HFFc6 (cell line): ENCODE measurements at regions not wholly inside any gene's neighbourhood (a gene's known extent, or its start where the extent isn't known, plus 50 kb on each side); places are given as distances from the start of the nearest gene placed in this dataset.

Experiments
- DNase-seq: peaks from one replicate; pipeline ENCODE4 v3.0.0-alpha.2; 2018
- H3K27ac Mint-ChIP-seq: 2 replicates; pipeline ENCODE4 v1.8.0; 2020; ENCODE audit warnings: mild to moderate bottlenecking, mixed read lengths
- H3K27me3 Mint-ChIP-seq: 2 replicates; pipeline ENCODE4 v1.8.0; 2021; ENCODE audit warnings: mild to moderate bottlenecking, moderate library complexity, mixed read lengths; ENCODE audit not compliant: insufficient read depth
- H3K36me3 Mint-ChIP-seq: 2 replicates; pipeline ENCODE4 v1.8.0; 2021; ENCODE audit warnings: low read depth, mixed read lengths
- H3K4me1 Mint-ChIP-seq: 2 replicates; pipeline ENCODE4 v1.8.0; 2020; ENCODE audit warnings: low read depth, mixed read lengths
- H3K4me3 Mint-ChIP-seq: 2 replicates; pipeline ENCODE4 v1.8.0; 2020; ENCODE audit warnings: mild to moderate bottlenecking, moderate library complexity, mixed read lengths
- H3K9me3 Mint-ChIP-seq: 2 replicates; pipeline ENCODE4 v1.8.0; 2020; ENCODE audit warnings: mild to moderate bottlenecking, mixed read lengths
- TF ChIP-seq, protein P1 (sequence below): fragments of 200-600 bp; sonication (generic); IDR thresholded peaks from 2 replicates; pipeline ENCODE4 v1.5.0; 2021; ENCODE audit warnings: antibody characterized with exemption, mild to moderate bottlenecking

DNA sequence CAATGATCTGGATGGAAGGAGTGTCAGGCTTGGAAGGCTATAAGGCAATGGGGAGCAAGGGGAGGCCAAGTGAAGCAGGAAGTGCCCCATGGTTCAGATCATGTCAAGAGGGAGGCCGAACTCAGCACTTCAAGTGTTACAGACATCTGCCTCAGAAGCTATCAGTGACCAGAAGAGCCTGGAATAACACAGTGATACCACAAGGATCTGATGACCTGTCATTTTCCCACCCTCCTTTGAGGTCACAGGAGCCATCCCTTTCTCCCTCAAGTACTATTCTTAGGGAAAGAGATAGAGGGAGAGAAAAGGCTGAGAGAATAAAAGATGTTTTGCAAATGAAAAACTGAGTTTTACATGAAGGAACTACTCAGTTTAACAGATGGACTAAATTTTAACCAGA lies 454.8 kb downstream of the CSNK1G3 start:
- no peaks in the 10 kb centered on the region; the same call in 1 of the 2 replicates for H3K4me1 Mint-ChIP-seq
- TF ChIP-seq, protein P1, sequence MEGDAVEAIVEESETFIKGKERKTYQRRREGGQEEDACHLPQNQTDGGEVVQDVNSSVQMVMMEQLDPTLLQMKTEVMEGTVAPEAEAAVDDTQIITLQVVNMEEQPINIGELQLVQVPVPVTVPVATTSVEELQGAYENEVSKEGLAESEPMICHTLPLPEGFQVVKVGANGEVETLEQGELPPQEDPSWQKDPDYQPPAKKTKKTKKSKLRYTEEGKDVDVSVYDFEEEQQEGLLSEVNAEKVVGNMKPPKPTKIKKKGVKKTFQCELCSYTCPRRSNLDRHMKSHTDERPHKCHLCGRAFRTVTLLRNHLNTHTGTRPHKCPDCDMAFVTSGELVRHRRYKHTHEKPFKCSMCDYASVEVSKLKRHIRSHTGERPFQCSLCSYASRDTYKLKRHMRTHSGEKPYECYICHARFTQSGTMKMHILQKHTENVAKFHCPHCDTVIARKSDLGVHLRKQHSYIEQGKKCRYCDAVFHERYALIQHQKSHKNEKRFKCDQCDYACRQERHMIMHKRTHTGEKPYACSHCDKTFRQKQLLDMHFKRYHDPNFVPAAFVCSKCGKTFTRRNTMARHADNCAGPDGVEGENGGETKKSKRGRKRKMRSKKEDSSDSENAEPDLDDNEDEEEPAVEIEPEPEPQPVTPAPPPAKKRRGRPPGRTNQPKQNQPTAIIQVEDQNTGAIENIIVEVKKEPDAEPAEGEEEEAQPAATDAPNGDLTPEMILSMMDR, result no peak
- peaks cover 1% of the 10 kb centered on the region for H3K27me3 Mint-ChIP-seq
- no peak overlapping the region for H3K27ac Mint-ChIP-seq
- no peak overlapping the region for H3K4me3 Mint-ChIP-seq
- no peaks in the 10 kb centered on the region for H3K9me3 Mint-ChIP-seq
- no peaks in the 10 kb centered on the region for H3K36me3 Mint-ChIP-seq
- no peak for DNase-seq

DNA sequence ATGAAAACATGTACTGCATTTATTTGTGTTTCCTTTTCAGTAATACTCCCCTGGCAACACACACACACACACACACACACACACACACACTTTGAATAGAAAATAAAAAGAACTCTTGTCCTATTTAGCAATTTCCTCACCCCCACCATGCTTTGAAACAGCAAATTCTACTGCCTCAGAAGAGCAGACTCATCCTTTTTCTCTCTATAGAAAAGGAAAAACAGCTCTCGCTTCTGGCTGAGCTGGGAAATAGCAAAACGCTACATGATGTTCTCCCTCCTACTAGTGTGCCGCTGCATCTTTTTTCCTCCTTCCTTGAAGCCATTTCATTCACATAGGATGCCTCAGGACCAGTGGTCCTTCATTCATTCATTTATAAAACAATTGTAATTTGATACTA lies 453.6 kb downstream of the CSNK1G3 start:
- no peaks in the 10 kb centered on the region; the same call in 1 of the 2 replicates for H3K4me1 Mint-ChIP-seq
- no peak overlapping the region for H3K27ac Mint-ChIP-seq
- TF ChIP-seq, protein P1, result no peak
- H3K9me3 Mint-ChIP-seq, result no peaks in the 10 kb centered on the region
- H3K36me3 Mint-ChIP-seq, result no peaks in the 10 kb centered on the region
- no peak for DNase-seq
- peaks cover 4% of the 10 kb centered on the region for H3K27me3 Mint-ChIP-seq
- H3K4me3 Mint-ChIP-seq, result no peak overlapping the region

DNA sequence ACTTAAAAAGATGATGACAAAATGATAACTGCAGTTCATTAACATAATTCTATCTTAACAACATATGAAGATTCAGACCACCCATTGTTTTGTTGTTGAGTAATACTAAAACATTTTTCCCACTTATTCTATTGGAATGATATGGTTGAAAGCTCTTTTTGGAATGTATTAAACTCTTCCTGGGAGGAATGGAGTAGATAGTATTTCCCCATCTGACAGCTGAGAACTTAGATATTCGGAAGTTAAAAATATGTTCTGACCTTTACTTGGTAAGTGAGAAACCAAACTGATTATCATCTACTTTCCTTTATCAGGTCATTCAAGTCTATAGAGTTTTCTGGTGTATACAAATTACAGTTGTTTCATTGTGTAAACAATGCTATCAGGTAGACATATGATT lies 452.9 kb downstream of the CSNK1G3 start:
- Mint-ChIP-seq H3K4me1 (no peaks in the 10 kb centered on the region; the same call in 1 of the 2 replicates), H3K36me3 (no peaks in the 10 kb centered on the region), H3K27me3 (peaks cover 4% of the 10 kb centered on the region), H3K4me3 (no peak overlapping the region), H3K27ac (no peak overlapping the region), H3K9me3 (no peaks in the 10 kb centered on the region)
- no peak for DNase-seq
- TF ChIP-seq, protein P1, result no peak

- DNase-seq, result no peak
- Mint-ChIP-seq H3K27ac (no peak overlapping the region), H3K27me3 (peaks cover 10% of the 10 kb centered on the region), H3K36me3 (no peaks in the 10 kb centered on the region), H3K4me3 (no peak overlapping the region), H3K4me1 (no peaks in the 10 kb centered on the region; the same call in 1 of the 2 replicates), H3K9me3 (no peaks in the 10 kb centered on the region)
- TF ChIP-seq, protein P1, result no peak
Observed at GRCh38 chr5:123960526-123960925, 448.5 kb downstream of the CSNK1G3 start.

- peaks cover 18% of the 10 kb centered on the region for H3K27me3 Mint-ChIP-seq
- H3K4me3 Mint-ChIP-seq, result peak overlapping the region; percentile 13; the same call in 1 of the 2 replicates
- no peaks in the 10 kb centered on the region; the same call in 1 of the 2 replicates for H3K36me3 Mint-ChIP-seq
- TF ChIP-seq, protein P1, result no peak
- no peak overlapping the region; the same call in 1 of the 2 replicates for H3K27ac Mint-ChIP-seq
- peaks cover 5% of the 10 kb centered on the region; the same call in 1 of the 2 replicates for H3K9me3 Mint-ChIP-seq
- peaks cover 27% of the 10 kb centered on the region for H3K4me1 Mint-ChIP-seq
- peak; percentile 92 for DNase-seq
Observed at GRCh38 chr5:123951582-123951977, 439.6 kb downstream of the CSNK1G3 start.
